ENCODE measurements at regions not wholly inside any gene's neighbourhood (a gene's known extent, or its start where the extent isn't known, plus 50 kb on each side); places are given as distances from the start of the nearest gene placed in this dataset.

GRCh38 chr2:139769633-139770032 lies 989.4 kb upstream of the NXPH2 start:
- TF ChIP-seq CTCF (IDR thresholded peaks at IDR 0.05; ENCODE audit: extremely low read depth in 1 of 2, insufficient read depth in 1 of 2, low read depth in 1 of 2, low read length in 2 of 2) (no peak), EZH2 (IDR thresholded peaks at IDR 0.05; ENCODE audit: borderline replicate concordance, low read depth, low read length, severe bottlenecking) (no peak), POLR2A (IDR thresholded peaks at IDR 0.05; ENCODE audit: low read depth, low read length) (no peak)
